ENCODE measurements at regions not wholly inside any gene's neighbourhood (a gene's known extent, or its start where the extent isn't known, plus 50 kb on each side); places are given as distances from the start of the nearest gene placed in this dataset.

- TF ChIP-seq CTCF (IDR thresholded peaks at IDR 0.05) (no peak), POLR2A (IDR thresholded peaks at IDR 0.05) (no peak), EP300 (IDR thresholded peaks at IDR 0.05) (no peak)
These were observed 111.8 kb downstream of the SLC25A47 start for GRCh38 chr14:100434911-100435438.

Measured in tibial nerve (tissue), 4 donors.